ENCODE measurements at regions not wholly inside any gene's neighbourhood (a gene's known extent, or its start where the extent isn't known, plus 50 kb on each side); places are given as distances from the start of the nearest gene placed in this dataset.

GRCh38 chr5:38149815-38150195, 108.6 kb upstream of the EGFLAM start:
- H3K4me3 Mint-ChIP-seq = no peak overlapping the region
- H3K27me3 Mint-ChIP-seq (ENCODE audit: insufficient read depth) = peaks cover 12% of the 10 kb centered on the region
- DNase-seq = no peak
- no peak for TF ChIP-seq CTCF (IDR thresholded peaks at IDR 0.05)
- H3K9me3 Mint-ChIP-seq = no peaks in the 10 kb centered on the region
- H3K27ac Mint-ChIP-seq = no peak overlapping the region
- H3K4me1 Mint-ChIP-seq (ENCODE audit: low read depth) = no peaks in the 10 kb centered on the region
- H3K36me3 Mint-ChIP-seq (ENCODE audit: low read depth) = no peaks in the 10 kb centered on the region

- no peaks in the 10 kb centered on the region for H3K36me3 Mint-ChIP-seq (ENCODE audit: low read depth)
- no peaks in the 10 kb centered on the region for H3K9me3 Mint-ChIP-seq
- no peak for DNase-seq
- H3K27me3 Mint-ChIP-seq (ENCODE audit: insufficient read depth) = peaks cover 16% of the 10 kb centered on the region
- TF ChIP-seq CTCF (IDR thresholded peaks at IDR 0.05) = no peak
- H3K4me3 Mint-ChIP-seq = no peak overlapping the region
- no peaks in the 10 kb centered on the region for H3K4me1 Mint-ChIP-seq (ENCODE audit: low read depth)
- H3K27ac Mint-ChIP-seq = no peak overlapping the region
These were observed 110.2 kb upstream of the EGFLAM start for GRCh38 chr5:38148021-38148625.

GRCh38 chr5:38143384-38143783, 115.0 kb upstream of the EGFLAM start:
- Mint-ChIP-seq H3K4me1 (ENCODE audit: low read depth) (no peaks in the 10 kb centered on the region), H3K27me3 (ENCODE audit: insufficient read depth) (peaks cover 14% of the 10 kb centered on the region), H3K4me3 (no peak overlapping the region), H3K9me3 (no peaks in the 10 kb centered on the region), H3K36me3 (ENCODE audit: low read depth) (no peaks in the 10 kb centered on the region), H3K27ac (no peak overlapping the region)
- TF ChIP-seq CTCF (IDR thresholded peaks at IDR 0.05) = no peak
- no peak for DNase-seq

- Mint-ChIP-seq H3K4me3 (no peak overlapping the region), H3K27ac (no peak overlapping the region), H3K27me3 (ENCODE audit: insufficient read depth) (peaks cover 11% of the 10 kb centered on the region), H3K36me3 (ENCODE audit: low read depth) (no peaks in the 10 kb centered on the region), H3K4me1 (ENCODE audit: low read depth) (no peaks in the 10 kb centered on the region), H3K9me3 (no peaks in the 10 kb centered on the region)
- DNase-seq = no peak
- TF ChIP-seq CTCF (IDR thresholded peaks at IDR 0.05) = no peak
These were observed 116.7 kb upstream of the EGFLAM start for GRCh38 chr5:38141665-38142064.

- Mint-ChIP-seq H3K4me3 (no peak overlapping the region), H3K4me1 (ENCODE audit: low read depth) (no peaks in the 10 kb centered on the region), H3K9me3 (peaks cover 4% of the 10 kb centered on the region; the same call in 1 of the 2 replicates), H3K27me3 (ENCODE audit: insufficient read depth) (peaks cover 23% of the 10 kb centered on the region), H3K27ac (no peak overlapping the region), H3K36me3 (ENCODE audit: low read depth) (no peaks in the 10 kb centered on the region)
- no peak for DNase-seq
- no peak for TF ChIP-seq CTCF (IDR thresholded peaks at IDR 0.05)
These were observed 119.8 kb upstream of the EGFLAM start for GRCh38 chr5:38138574-38138973.

Data from HFFc6 (cell line).